Epithelial cell of esophagus (primary cell): ENCODE measurements at regions not wholly inside any gene's neighbourhood (a gene's known extent, or its start where the extent isn't known, plus 50 kb on each side); places are given as distances from the start of the nearest gene placed in this dataset.

Experiments
- DNase-seq: peaks from one replicate; pipeline ENCODE4 v3.0.0; 2010; ENCODE audit warnings: low read depth
- H3K4me3 ChIP-seq: 2 replicates; pipeline ENCODE4 v1.5.1; 2011; ENCODE audit warnings: mild to moderate bottlenecking, low read length, control low read depth
- CTCF ChIP-seq: IDR thresholded peaks from 2 replicates; pipeline ENCODE4 v1.5.1; 2011; ENCODE audit warnings: low read depth, mild to moderate bottlenecking, low read length, control low read depth, inconsistent platforms; ENCODE audit not compliant: insufficient read depth; ENCODE audit errors: missing control alignments

GRCh38 chr6:145069966-145070365, 665.4 kb downstream of the EPM2A start:
- TF ChIP-seq CTCF = no peak
- H3K4me3 ChIP-seq = no peak overlapping the region
- DNase-seq = no peak

- DNase-seq = peak; percentile 45
Observed at GRCh38 chr6:145070791-145071190, 664.5 kb downstream of the EPM2A start.

GRCh38 chr6:145071836-145072235, 663.5 kb downstream of the EPM2A start:
- peak; percentile 88 for DNase-seq
- no peak for TF ChIP-seq CTCF
- H3K4me3 ChIP-seq = no peak overlapping the region

More at GRCh38 chr6:145070791-145071190, 664.5 kb downstream of the EPM2A start:
- no peak overlapping the region for H3K4me3 ChIP-seq
- TF ChIP-seq CTCF = no peak

- no peak for TF ChIP-seq CTCF
- no peak overlapping the region for H3K4me3 ChIP-seq
- DNase-seq = no peak
Observed at GRCh38 chr6:145073811-145074210, 661.5 kb downstream of the EPM2A start.

GRCh38 chr6:145074805-145075204, 660.5 kb downstream of the EPM2A start:
- DNase-seq = no peak
- no peak overlapping the region for H3K4me3 ChIP-seq
- no peak for TF ChIP-seq CTCF

GRCh38 chr6:145075425-145075824, 659.9 kb downstream of the EPM2A start:
- DNase-seq = peak; percentile 14
- TF ChIP-seq CTCF = no peak
- no peak overlapping the region for H3K4me3 ChIP-seq

GRCh38 chr6:145076115-145076841, 659.0 kb downstream of the EPM2A start:
- DNase-seq = no peak
- no peak overlapping the region for H3K4me3 ChIP-seq
- TF ChIP-seq CTCF = no peak
